Testis (tissue), 2 donors: ENCODE measurements at regions not wholly inside any gene's neighbourhood (a gene's known extent, or its start where the extent isn't known, plus 50 kb on each side); places are given as distances from the start of the nearest gene placed in this dataset.

Experiments used
- CTCF ChIP-seq, 3 experiments: fragments of 450-650 bp in 2 of 3; fragments of 200-600 bp in 1 of 3; sonication (generic) in 1 of 3; IDR thresholded peaks; one replicate each; pipeline ENCODE4 v1.5.1; 2016 to 2019; ENCODE audit warnings: antibody characterized with exemption in 3 of 3, mild to moderate bottlenecking in 2 of 3, moderate library complexity in 1 of 3
- POLR2A ChIP-seq: fragments of 450-650 bp; IDR thresholded peaks from one replicate; pipeline ENCODE4 v1.6.1; 2017; ENCODE audit warnings: antibody characterized with exemption, mild to moderate bottlenecking, moderate library complexity

- TF ChIP-seq POLR2A: no peak
- TF ChIP-seq CTCF (IDR thresholded peaks at IDR 0.05): no peak
Observed at GRCh38 chr7:156539999-156540398, 100.6 kb upstream of the RNF32 start.
